ENCODE measurements at regions not wholly inside any gene's neighbourhood (a gene's known extent, or its start where the extent isn't known, plus 50 kb on each side); places are given as distances from the start of the nearest gene placed in this dataset.

- TF ChIP-seq ZNF274 (IDR thresholded peaks at IDR 0.05; ENCODE audit: low read depth, low read length) (no peak), SUZ12 (IDR thresholded peaks at IDR 0.05; ENCODE audit: extremely low read depth, insufficient read depth, insufficient read length) (no peak), YY1 (IDR thresholded peaks at IDR 0.05; ENCODE audit: insufficient read depth, insufficient read length) (no peak)
Measured at GRCh38 chrX:39650768-39651347, 446.9 kb downstream of the BCOR start.

All from NT2/D1 (cell line).